GM12878 (cell line): ENCODE measurements at regions not wholly inside any gene's neighbourhood (a gene's known extent, or its start where the extent isn't known, plus 50 kb on each side); places are given as distances from the start of the nearest gene placed in this dataset.

Experiments
- CREM ChIP-seq: IDR thresholded peaks from 2 replicates; pipeline ENCODE4 v1.6.1; 2014; ENCODE audit warnings: antibody characterized with exemption, low read depth
- HCFC1 ChIP-seq: fragments of 150-350 bp; IDR thresholded peaks from 2 replicates; pipeline ENCODE4 v1.6.1; 2014; ENCODE audit warnings: low read length
- HDAC2 ChIP-seq: fragments of 200-600 bp; sonication (generic); IDR thresholded peaks from 2 replicates; pipeline ENCODE4 v1.6.1; 2017
- POU2F2 ChIP-seq: IDR thresholded peaks from 3 replicates; pipeline ENCODE4 v1.6.1; 2011; ENCODE audit warnings: low read depth, mild to moderate bottlenecking, low read length, borderline replicate concordance
- RBBP5 ChIP-seq: fragments of 200-600 bp; sonication (generic); conservative IDR thresholded peaks from 2 replicates; pipeline ENCODE4 v1.6.1; 2016
- USF1 ChIP-seq: IDR thresholded peaks from 2 replicates; pipeline ENCODE4 v1.6.1; 2011; ENCODE audit warnings: borderline replicate concordance, low read depth, mild to moderate bottlenecking, moderate library complexity, mixed read lengths, low read length; ENCODE audit not compliant: insufficient read depth; ENCODE audit errors: extremely low read length
- TF ChIP-seq, protein P1 (sequence below): IDR thresholded peaks from 2 replicates; pipeline ENCODE4 v1.6.1; 2012; ENCODE audit warnings: low read length, inconsistent platforms

DNA sequence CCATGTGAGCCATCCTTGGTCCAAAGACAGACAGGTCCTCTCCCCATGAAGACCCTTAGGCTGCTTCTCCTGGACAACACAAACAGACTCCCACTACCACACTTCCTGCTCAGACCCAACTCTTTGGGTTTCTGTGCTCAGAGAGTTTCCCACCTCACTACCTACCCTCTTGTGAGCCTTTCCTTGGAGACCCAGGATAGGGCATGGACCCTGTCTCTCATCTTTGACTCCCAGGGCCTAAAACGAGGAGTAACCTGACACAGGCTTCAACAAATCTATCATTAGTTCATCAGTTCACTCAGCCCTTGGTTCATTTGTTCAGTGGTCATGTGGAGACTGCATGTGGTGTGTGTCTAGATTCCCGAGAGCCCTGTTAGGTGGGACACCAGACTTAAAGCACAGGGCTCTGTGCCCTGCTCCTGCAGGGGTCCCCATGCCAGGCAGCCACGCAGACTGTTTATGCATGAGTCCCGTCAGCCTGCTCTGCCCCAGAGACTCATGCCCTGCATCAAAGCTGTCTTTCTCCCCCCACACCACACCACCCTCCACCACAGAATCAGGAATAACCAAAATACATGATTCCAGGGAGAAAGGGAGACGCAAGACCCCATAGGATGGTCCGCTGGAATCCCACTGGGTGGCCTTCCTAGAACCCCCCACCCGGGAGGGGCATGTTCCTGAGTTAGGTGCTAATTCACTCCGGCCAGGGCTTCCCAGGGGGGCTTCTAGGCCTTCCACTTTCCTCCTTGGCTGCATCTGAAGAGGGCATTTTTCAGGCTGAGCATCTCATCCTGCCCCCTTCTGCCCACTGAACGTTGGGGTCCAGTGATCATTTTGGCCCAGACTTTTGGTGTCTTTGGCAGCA, 100.2 kb upstream of the TEX51 start:
- TF ChIP-seq POU2F2: no peak
- TF ChIP-seq HDAC2: no peak
- no peak for TF ChIP-seq HCFC1
- TF ChIP-seq USF1: no peak
- no peak for TF ChIP-seq RBBP5
- no peak for TF ChIP-seq CREM
- TF ChIP-seq, protein P1, sequence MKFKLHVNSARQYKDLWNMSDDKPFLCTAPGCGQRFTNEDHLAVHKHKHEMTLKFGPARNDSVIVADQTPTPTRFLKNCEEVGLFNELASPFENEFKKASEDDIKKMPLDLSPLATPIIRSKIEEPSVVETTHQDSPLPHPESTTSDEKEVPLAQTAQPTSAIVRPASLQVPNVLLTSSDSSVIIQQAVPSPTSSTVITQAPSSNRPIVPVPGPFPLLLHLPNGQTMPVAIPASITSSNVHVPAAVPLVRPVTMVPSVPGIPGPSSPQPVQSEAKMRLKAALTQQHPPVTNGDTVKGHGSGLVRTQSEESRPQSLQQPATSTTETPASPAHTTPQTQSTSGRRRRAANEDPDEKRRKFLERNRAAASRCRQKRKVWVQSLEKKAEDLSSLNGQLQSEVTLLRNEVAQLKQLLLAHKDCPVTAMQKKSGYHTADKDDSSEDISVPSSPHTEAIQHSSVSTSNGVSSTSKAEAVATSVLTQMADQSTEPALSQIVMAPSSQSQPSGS: no peak
